GM21526 (cell line): ENCODE measurements at regions not wholly inside any gene's neighbourhood (a gene's known extent, or its start where the extent isn't known, plus 50 kb on each side); places are given as distances from the start of the nearest gene placed in this dataset.

Source experiments
- ATAC-seq: cut with Tn5 transposase; IDR thresholded peaks from one replicate; pipeline ENCODE4 v1.9.1; 2021; ENCODE audit warnings: moderate library complexity; ENCODE audit not compliant: unreplicated experiment, low FRiP score

GRCh38 chr10:78354101-78354500, 320.4 kb downstream of the RPS24 start:
- ATAC-seq: no peak

GRCh38 chr10:78356291-78356900, 322.7 kb downstream of the RPS24 start:
- no peak for ATAC-seq

- ATAC-seq: no peak
Measured at GRCh38 chr10:78357141-78358063, 323.7 kb downstream of the RPS24 start.

GRCh38 chr10:78358351-78358750, 324.7 kb downstream of the RPS24 start:
- no peak for ATAC-seq

GRCh38 chr10:78358982-78359381, 325.3 kb downstream of the RPS24 start:
- no peak for ATAC-seq

GRCh38 chr10:78359640-78360091, 326.0 kb downstream of the RPS24 start:
- no peak for ATAC-seq

- no peak for ATAC-seq
Measured at GRCh38 chr10:78360284-78360683, 326.6 kb downstream of the RPS24 start.

- no peak for ATAC-seq
Measured at GRCh38 chr10:78361031-78361430, 327.4 kb downstream of the RPS24 start.

GRCh38 chr10:78362406-78363022, 328.9 kb downstream of the RPS24 start:
- ATAC-seq: no peak

- no peak for ATAC-seq
Measured at GRCh38 chr10:78363190-78363589, 329.5 kb downstream of the RPS24 start.

GRCh38 chr10:78365694-78366093, 332.0 kb downstream of the RPS24 start:
- ATAC-seq: no peak

- ATAC-seq: no peak
Measured at GRCh38 chr10:78366663-78367411, 333.2 kb downstream of the RPS24 start.

GRCh38 chr10:78367751-78368150, 334.1 kb downstream of the RPS24 start:
- ATAC-seq: no peak

GRCh38 chr10:78371136-78371535, 337.5 kb downstream of the RPS24 start:
- no peak for ATAC-seq

GRCh38 chr10:78372806-78373205, 339.1 kb downstream of the RPS24 start:
- ATAC-seq: no peak

GRCh38 chr10:78374331-78375028, 340.8 kb downstream of the RPS24 start:
- no peak for ATAC-seq

- no peak for ATAC-seq
Measured at GRCh38 chr10:78375854-78376785, 342.5 kb downstream of the RPS24 start.

GRCh38 chr10:78377356-78377755, 343.7 kb downstream of the RPS24 start:
- ATAC-seq: no peak

GRCh38 chr10:78378192-78378591, 344.5 kb downstream of the RPS24 start:
- ATAC-seq: no peak
